Neural progenitor cell (in vitro differentiated cells): ENCODE measurements at regions not wholly inside any gene's neighbourhood (a gene's known extent, or its start where the extent isn't known, plus 50 kb on each side); places are given as distances from the start of the nearest gene placed in this dataset.
"Not testable (repeated sequence)": the region's sequence is repeated elsewhere in the genome, so short reads cannot be mapped to it uniquely, and the experiment has no call there.

ENCODE experiments used
- EZH2 ChIP-seq: fragments of 200-600 bp; sonication (generic); IDR thresholded peaks from 2 replicates; pipeline ENCODE4 v1.6.1; 2017; ENCODE audit warnings: antibody characterized with exemption, mild to moderate bottlenecking, moderate library complexity
- EZH2phosphoT487 ChIP-seq: fragments of 200-600 bp; sonication (generic); IDR thresholded peaks from 2 replicates; pipeline ENCODE4 v1.6.1; 2017; ENCODE audit warnings: antibody characterized with exemption
- TF ChIP-seq, protein P1 (sequence below): fragments of 200-600 bp; sonication (generic); IDR thresholded peaks from 2 replicates; pipeline ENCODE4 v1.5.1; 2017; ENCODE audit warnings: antibody characterized with exemption, mild to moderate bottlenecking

DNA sequence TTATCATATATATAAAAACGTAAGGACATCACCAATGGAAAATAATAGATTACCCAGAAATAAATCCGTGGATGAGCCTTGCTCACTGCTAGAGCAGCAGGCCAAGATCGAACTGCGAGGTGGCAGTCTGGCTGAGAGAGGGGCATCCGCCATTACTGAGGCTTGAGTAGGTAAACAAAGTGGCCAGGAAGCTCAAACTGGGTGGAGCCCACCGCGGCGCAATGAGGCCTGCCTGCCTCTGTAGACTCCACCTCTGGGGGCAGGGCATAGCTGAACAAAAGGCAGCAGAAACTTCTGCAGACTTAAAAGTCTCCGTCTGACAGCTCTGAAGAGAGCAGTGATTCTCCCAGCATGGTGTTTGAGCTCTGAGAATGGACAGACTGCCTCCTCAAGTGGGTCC, 1018.0 kb upstream of the SLC39A10 start:
- not testable (repeated sequence) for TF ChIP-seq EZH2, EZH2phosphoT487
- TF ChIP-seq, protein P1, sequence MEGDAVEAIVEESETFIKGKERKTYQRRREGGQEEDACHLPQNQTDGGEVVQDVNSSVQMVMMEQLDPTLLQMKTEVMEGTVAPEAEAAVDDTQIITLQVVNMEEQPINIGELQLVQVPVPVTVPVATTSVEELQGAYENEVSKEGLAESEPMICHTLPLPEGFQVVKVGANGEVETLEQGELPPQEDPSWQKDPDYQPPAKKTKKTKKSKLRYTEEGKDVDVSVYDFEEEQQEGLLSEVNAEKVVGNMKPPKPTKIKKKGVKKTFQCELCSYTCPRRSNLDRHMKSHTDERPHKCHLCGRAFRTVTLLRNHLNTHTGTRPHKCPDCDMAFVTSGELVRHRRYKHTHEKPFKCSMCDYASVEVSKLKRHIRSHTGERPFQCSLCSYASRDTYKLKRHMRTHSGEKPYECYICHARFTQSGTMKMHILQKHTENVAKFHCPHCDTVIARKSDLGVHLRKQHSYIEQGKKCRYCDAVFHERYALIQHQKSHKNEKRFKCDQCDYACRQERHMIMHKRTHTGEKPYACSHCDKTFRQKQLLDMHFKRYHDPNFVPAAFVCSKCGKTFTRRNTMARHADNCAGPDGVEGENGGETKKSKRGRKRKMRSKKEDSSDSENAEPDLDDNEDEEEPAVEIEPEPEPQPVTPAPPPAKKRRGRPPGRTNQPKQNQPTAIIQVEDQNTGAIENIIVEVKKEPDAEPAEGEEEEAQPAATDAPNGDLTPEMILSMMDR: not testable (repeated sequence)
